PFSK-1 (cell line): ENCODE measurements at regions not wholly inside any gene's neighbourhood (a gene's known extent, or its start where the extent isn't known, plus 50 kb on each side); places are given as distances from the start of the nearest gene placed in this dataset.

Experiments used
- FOXP2 ChIP-seq: optimal IDR thresholded peaks from 2 replicates; pipeline ENCODE3; 2011; ENCODE audit warnings: borderline replicate concordance, control low read depth, inconsistent platforms; ENCODE audit not compliant: insufficient read depth; ENCODE audit errors: extremely low read length, extremely low read depth
- POLR2AphosphoS5 ChIP-seq: IDR thresholded peaks from 2 replicates; pipeline ENCODE4 v1.6.1; 2012; ENCODE audit warnings: low read depth, mild to moderate bottlenecking, control low read depth, low read length, moderate library complexity
- REST ChIP-seq, 2 experiments: IDR thresholded peaks; 2 replicates each; pipeline versions ENCODE4 v1.6.1 to v1.8.0; 2011 to 2012; ENCODE audit warnings: low read depth in 2 of 2, low read length in 2 of 2, control low read depth in 1 of 2, inconsistent platforms in 1 of 2, mild to moderate bottlenecking in 1 of 2, moderate library complexity in 1 of 2; ENCODE audit not compliant: insufficient read depth in 1 of 2
- SIN3A ChIP-seq: IDR thresholded peaks from 2 replicates; pipeline ENCODE4 v1.6.1; 2012; ENCODE audit warnings: mild to moderate bottlenecking, low read length, moderate library complexity, borderline replicate concordance; ENCODE audit not compliant: insufficient read depth
- TAF1 ChIP-seq: IDR thresholded peaks from 2 replicates; pipeline ENCODE4 v1.6.1; 2012; ENCODE audit warnings: low read length, control low read depth, borderline replicate concordance; ENCODE audit not compliant: insufficient read depth

GRCh38 chr4:135834471-135834870 is 1632.9 kb upstream of the PABPC4L start:
- TF ChIP-seq REST (IDR thresholded peaks at IDR 0.05; ENCODE audit: insufficient read depth in 1 of 2, low read depth in 2 of 2, low read length in 2 of 2) (no peak), FOXP2 (no peak), TAF1 (no peak), SIN3A (no peak), POLR2AphosphoS5 (no peak)

- TF ChIP-seq FOXP2: no peak
- TF ChIP-seq TAF1: no peak
- no peak for TF ChIP-seq SIN3A
- TF ChIP-seq POLR2AphosphoS5: no peak
- no peak for TF ChIP-seq REST (IDR thresholded peaks at IDR 0.05; ENCODE audit: insufficient read depth in 1 of 2, low read depth in 2 of 2, low read length in 2 of 2)
These were observed 1631.9 kb upstream of the PABPC4L start for GRCh38 chr4:135833529-135833928.

- TF ChIP-seq REST (IDR thresholded peaks at IDR 0.05; ENCODE audit: insufficient read depth in 1 of 2, low read depth in 2 of 2, low read length in 2 of 2) (no peak), FOXP2 (no peak), TAF1 (no peak)
These were observed 1623.2 kb upstream of the PABPC4L start for GRCh38 chr4:135824759-135825296.

GRCh38 chr4:135804785-135805184 is 1603.2 kb upstream of the PABPC4L start:
- TF ChIP-seq REST (IDR thresholded peaks at IDR 0.05; ENCODE audit: insufficient read depth in 1 of 2, low read depth in 2 of 2, low read length in 2 of 2) (no peak), POLR2AphosphoS5 (no peak), SIN3A (no peak), FOXP2 (no peak), TAF1 (no peak)

GRCh38 chr4:135777361-135777760 is 1575.8 kb upstream of the PABPC4L start:
- TF ChIP-seq FOXP2: no peak
- TF ChIP-seq SIN3A: no peak
- TF ChIP-seq TAF1: no peak
- no peak for TF ChIP-seq POLR2AphosphoS5
- no peak for TF ChIP-seq REST (IDR thresholded peaks at IDR 0.05; ENCODE audit: insufficient read depth in 1 of 2, low read depth in 2 of 2, low read length in 2 of 2)
